ENCODE measurements at regions not wholly inside any gene's neighbourhood (a gene's known extent, or its start where the extent isn't known, plus 50 kb on each side); places are given as distances from the start of the nearest gene placed in this dataset.

- no peak for DNase-seq
Observed at GRCh38 chr1:83114136-83114834, 884.6 kb downstream of the TTLL7 start.

- DNase-seq = no peak
Observed at GRCh38 chr1:83113652-83114051, 885.3 kb downstream of the TTLL7 start.

DNA sequence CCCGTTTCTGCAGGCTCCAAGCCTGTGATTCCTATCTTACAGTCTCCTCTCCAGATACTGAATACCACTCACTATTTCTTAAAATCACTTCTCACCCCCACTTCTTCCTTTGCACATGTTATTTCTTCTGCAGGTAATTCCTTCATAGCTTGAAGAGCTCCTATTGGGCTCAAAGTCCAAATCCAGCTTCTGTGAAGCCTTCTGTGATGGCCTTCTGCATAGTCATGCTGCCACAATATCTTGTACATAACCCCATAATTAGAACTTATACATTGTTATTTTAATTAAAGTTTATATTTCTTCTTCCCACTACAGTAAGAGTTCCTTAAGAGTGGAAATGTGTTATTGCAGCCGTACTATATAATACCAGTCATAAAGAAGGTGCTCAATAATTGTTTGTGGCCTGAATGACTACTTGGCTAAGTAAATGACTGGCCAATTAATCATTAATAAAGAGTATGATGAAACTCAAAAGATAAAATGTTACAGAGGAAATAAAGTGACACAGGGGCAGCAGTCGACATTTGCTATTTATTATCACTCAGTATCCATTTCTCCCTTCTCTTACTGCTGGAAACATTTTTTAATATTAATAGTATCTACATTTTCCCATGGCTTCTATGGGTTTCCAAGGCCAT, 886.6 kb downstream of the TTLL7 start:
- no peak for DNase-seq

DNA sequence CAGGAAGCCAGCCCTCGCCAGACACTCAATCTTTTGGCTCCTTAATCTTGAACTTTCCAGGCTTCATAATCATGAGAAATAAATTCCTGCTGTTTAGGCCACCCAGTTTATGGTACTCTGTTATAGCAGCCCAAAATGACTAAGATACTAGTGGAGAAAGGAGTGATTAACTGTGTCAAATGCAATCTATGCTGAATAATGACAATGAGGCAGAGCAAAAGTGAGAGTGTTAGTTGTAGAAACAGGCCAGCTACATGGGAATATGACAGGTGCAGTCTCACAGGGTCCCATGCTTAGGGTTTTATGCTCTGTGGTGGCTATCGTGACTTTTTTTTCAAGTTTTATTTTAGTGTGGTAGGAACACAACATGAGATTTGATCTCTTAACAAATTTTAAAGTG, 888.8 kb downstream of the TTLL7 start:
- DNase-seq = no peak

GRCh38 chr1:83109692-83110091, 889.2 kb downstream of the TTLL7 start:
- DNase-seq = no peak

DNA sequence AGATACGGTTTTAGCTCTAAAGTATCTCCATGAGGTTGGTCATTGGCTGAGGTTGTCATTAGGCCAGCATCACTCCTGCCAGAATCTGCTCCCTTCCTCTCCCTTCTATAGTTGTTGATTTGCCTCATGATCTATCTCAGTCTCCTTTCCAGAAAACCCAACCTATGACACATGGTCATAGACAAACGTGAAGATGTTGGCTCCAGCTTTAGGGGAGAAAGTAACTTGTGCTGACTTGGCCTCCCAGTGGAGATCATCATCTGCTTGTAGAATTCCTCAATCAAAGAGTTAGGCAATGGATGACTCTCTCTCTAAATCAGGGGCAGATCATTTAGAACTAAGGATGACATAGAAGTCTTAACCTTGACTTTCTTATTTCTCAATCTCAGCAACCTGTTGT, 894.4 kb downstream of the TTLL7 start:
- no peak for DNase-seq

- DNase-seq = no peak
Observed at GRCh38 chr1:83103341-83103740, 895.6 kb downstream of the TTLL7 start.

- DNase-seq = no peak
Observed at GRCh38 chr1:83102630-83103071, 896.3 kb downstream of the TTLL7 start.

GRCh38 chr1:83101406-83101805, 897.5 kb downstream of the TTLL7 start:
- DNase-seq = no peak

DNA sequence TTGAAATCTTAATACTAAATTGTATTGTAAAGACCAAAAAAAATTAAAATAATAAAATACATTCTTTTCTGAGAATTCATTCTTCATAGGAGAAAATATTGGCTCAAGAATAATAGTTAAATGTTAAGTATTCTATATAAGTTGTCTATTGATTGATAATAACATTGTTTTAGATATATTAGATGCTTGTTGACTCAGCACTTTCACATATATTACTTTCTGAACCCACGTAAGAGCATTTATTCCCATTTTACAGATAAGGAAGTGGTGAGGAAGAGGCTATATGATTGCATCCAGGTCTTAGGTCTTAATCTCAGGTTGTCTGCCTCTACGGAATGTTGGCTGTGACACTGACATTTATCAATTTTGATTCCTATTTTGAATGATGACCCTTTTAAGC, 898.8 kb downstream of the TTLL7 start:
- no peak for DNase-seq

DNA sequence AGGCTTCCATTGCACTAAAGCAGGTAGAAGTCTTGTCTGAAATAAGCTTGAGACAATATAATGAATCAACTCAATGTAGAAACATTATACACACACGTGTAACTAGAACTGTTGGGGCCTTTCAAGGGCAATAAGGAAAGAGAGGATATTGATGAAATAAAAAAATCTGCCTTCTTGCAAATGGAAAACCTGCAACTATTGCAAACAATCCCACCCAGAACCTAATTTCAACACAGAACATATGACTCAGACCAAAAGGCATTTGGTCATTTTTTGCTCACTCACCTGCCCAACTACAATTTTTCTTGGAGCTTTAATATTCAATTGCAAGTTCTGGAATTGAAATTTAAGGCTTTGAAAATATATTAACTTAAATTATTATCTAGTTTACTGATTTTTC, 900.1 kb downstream of the TTLL7 start:
- DNase-seq = no peak

- DNase-seq = no peak
Observed at GRCh38 chr1:83098131-83098530, 900.8 kb downstream of the TTLL7 start.

DNA sequence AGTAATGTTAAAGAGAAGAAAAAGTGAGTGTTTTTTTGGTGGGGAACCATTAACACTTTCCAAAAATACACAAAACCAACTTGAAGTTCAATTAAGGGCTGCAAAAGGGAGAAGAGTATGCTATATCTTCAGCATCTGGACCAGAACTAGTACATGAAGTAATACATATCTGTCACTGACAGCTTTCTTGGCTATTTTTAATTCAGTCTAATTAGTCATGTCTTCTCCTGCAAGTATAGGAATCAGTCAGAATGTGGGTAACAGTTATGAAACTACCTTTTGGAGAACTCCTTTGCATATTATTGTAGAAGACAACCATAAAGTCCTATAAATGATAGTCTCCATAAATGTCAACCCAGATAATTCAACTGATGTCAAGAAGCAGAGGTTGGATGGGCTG, 901.2 kb downstream of the TTLL7 start:
- DNase-seq = no peak

DNA sequence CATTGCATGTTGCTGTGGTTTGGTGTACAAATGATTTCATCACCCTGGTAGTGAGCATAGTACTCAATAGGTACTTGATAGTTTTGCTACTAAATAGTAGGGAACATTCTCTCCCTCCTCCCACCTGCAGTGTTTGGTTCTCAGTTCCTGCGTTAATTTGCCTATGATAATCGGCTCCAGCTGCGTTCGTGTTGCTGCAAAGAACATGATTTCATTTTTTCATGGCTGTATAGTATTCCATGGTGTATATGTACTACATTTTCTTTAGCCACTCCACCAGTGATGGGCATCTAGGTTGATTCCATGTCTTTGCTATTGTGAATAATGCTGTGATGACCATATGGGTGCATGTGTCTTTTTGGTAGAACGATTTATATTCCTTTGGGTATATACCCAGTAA, 903.4 kb downstream of the TTLL7 start:
- DNase-seq = no peak

GRCh38 chr1:83090195-83090594, 908.7 kb downstream of the TTLL7 start:
- DNase-seq = no peak

DNA sequence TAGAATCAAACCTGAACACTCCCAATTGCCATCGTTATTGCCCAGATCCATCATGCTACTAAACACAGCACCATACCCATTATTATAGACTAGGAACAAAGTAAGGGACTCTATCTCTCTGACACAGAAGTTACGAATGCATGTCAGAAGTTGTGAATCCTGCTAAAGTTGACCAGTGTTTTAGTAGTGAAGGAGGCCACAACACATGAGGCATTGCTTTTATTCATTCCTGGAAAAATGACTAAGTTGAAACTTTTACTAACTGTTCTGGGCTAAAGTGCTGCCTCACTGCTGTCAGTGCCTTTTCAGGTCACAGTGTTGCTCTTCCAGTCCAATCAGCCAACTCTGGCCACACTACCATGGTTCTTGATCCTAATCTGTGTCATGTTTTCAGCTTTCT, 911.1 kb downstream of the TTLL7 start:
- DNase-seq = no peak

GRCh38 chr1:83086986-83087512, 911.9 kb downstream of the TTLL7 start:
- DNase-seq = no peak

DNA sequence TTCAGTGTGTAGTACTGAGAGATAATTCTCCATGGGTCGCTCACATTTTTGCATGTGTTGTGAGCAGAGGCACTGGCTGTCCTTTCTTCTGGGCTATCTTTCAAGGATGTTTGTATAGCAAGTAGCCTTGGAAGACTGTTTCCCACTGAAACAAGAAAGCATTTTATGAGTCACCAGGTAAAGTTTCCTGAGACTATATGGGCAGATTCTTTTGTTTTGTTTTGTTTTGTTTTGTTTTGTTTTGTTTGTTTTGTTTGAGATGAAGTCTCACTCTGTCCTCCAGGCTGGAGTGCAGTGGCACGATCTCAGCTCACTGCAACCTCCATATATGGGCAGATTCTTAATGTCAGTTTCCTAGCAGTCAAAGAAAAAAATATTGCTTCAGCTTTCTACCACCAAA, 912.6 kb downstream of the TTLL7 start:
- no peak for DNase-seq

DNA sequence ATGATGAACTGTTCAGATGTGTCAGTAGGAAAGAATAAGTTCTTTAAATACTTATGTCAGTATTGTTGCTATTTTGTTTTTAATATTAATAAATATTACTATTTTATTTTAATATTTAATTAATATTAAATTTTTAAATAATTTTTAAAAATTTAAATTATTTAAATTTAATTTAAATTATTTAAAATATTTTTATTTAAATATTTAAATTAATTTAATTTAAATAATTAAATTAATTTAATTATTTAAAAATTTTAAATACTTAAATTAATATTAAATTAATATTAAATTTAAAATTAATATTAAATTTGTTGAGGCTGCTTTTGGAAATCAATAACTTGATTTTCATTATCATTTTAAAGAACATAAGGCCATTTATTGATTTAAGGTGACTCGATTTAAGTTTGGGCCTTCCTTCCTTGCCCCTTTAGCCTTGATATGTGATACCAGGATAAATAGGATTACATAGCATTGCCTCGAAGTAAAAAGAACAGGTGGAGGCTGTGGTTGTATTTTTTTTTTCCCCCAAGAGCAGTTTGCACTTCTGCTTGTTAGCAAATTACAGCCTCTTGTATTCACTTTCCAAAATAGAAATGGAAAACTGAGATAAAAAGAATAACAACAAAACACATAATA, 915.2 kb downstream of the TTLL7 start:
- DNase-seq = no peak

DNA sequence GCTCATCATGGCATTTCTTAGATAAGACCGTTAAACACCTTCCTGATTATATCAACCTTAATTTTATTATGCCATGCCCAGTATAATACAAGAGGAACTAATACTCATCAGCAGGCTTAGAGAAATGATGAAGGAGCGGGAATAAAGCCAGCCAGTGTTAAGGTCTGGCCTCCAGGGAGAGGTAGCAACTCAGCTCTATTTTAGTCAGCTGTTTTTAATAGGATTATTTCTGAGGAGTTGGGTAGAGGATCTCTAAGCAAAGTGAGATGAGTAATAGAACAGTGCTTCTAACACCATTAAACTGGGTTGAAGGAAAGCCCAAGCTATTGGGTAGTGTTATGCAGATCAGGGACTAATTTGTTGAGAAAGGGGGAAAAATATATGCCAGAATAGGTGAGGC, 921.5 kb downstream of the TTLL7 start:
- no peak for DNase-seq

DNA sequence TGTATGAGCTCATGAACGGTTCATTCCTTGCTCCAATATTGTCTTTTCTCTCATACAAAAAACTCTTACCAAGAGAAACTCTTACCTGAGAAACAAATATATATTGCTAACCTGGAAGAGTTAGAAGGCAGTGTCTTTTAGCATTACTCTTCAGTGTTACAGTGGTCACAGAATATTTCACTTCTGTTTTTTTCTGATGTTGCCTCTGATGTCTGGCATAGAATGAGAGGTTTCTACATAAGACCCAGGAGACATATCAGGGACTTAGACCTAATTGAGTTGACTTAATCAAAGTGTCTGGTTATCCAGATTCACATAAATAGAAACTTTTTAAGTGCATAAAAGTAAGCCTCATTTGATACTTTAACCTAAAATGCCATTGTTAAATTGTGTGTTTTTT, 923.8 kb downstream of the TTLL7 start:
- DNase-seq = no peak

DNA sequence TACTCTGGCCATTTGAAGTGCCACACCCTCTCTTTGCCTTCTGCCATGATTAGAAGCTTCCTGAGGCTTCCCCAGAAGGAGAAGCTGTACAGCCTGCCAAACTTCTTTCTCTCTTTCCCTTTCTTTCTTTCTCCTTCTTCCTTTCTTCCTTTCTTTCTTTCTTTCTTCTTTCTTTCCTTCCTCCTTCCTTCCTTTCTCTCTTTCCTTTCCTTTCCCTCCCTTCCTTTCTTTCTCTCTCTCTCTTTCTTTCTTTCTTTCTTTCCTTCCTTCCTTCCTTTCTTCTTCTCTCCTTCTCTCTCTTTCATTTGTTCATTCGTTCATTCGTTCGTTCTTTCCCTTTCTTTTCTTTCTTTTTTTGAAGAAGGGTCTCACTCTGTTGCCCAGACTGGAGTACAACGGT, 931.0 kb downstream of the TTLL7 start:
- DNase-seq = no peak

GRCh38 chr1:83065952-83066727, 932.8 kb downstream of the TTLL7 start:
- DNase-seq = no peak
